ENCODE measurements at regions not wholly inside any gene's neighbourhood (a gene's known extent, or its start where the extent isn't known, plus 50 kb on each side); places are given as distances from the start of the nearest gene placed in this dataset.

GRCh38 chr6:163811317-163811716, 396.8 kb downstream of the QKI start:
- no peaks in the 10 kb centered on the region for H3K9me3 ChIP-seq (ENCODE audit: control insufficient read depth, low read length)
- H3K4me3 ChIP-seq (ENCODE audit: insufficient read depth, low read depth, low read length): no peak overlapping the region
- H3K27me3 ChIP-seq (ENCODE audit: control insufficient read depth, insufficient read depth, low read length, poor library complexity, severe bottlenecking): no peaks in the 10 kb centered on the region
- WGBS, 2 experiments: 97 to 100% methylated on average over 1 of the region's 1 CpG
- H3K4me1 ChIP-seq (ENCODE audit: control insufficient read depth, insufficient read depth, low read length): peaks cover 3% of the 10 kb centered on the region
- no peaks in the 10 kb centered on the region for H3K36me3 ChIP-seq (ENCODE audit: control insufficient read depth, insufficient read depth, low read length)
- no peak overlapping the region for H3K27ac ChIP-seq (ENCODE audit: insufficient read depth, low read depth, low read length, poor library complexity, severe bottlenecking)

GRCh38 chr6:163809364-163809763, 394.8 kb downstream of the QKI start:
- Histone ChIP-seq H3K4me3 (ENCODE audit: insufficient read depth, low read depth, low read length) (no peak overlapping the region), H3K4me1 (ENCODE audit: control insufficient read depth, insufficient read depth, low read length) (peaks cover 3% of the 10 kb centered on the region), H3K27ac (ENCODE audit: insufficient read depth, low read depth, low read length, poor library complexity, severe bottlenecking) (no peak overlapping the region), H3K27me3 (ENCODE audit: control insufficient read depth, insufficient read depth, low read length, poor library complexity, severe bottlenecking) (no peaks in the 10 kb centered on the region), H3K36me3 (ENCODE audit: control insufficient read depth, insufficient read depth, low read length) (no peaks in the 10 kb centered on the region), H3K9me3 (ENCODE audit: control insufficient read depth, low read length) (no peaks in the 10 kb centered on the region)
- 94% methylated on average over 8 of the region's 8 CpGs for WGBS, 2 experiments

- no peaks in the 10 kb centered on the region for H3K9me3 ChIP-seq (ENCODE audit: control insufficient read depth, low read length)
- 92 to 93% methylated on average over 5 of the region's 5 CpGs for WGBS, 2 experiments
- H3K4me1 ChIP-seq (ENCODE audit: control insufficient read depth, insufficient read depth, low read length): peaks cover 3% of the 10 kb centered on the region
- no peak overlapping the region for H3K27ac ChIP-seq (ENCODE audit: insufficient read depth, low read depth, low read length, poor library complexity, severe bottlenecking)
- no peak overlapping the region for H3K4me3 ChIP-seq (ENCODE audit: insufficient read depth, low read depth, low read length)
- H3K36me3 ChIP-seq (ENCODE audit: control insufficient read depth, insufficient read depth, low read length): no peaks in the 10 kb centered on the region
- H3K27me3 ChIP-seq (ENCODE audit: control insufficient read depth, insufficient read depth, low read length, poor library complexity, severe bottlenecking): no peaks in the 10 kb centered on the region
These were observed 394.4 kb downstream of the QKI start for GRCh38 chr6:163808871-163809270.

- 94 to 97% methylated on average over 6 of the region's 6 CpGs for WGBS, 2 experiments
These were observed 393.7 kb downstream of the QKI start for GRCh38 chr6:163808231-163808630.

GRCh38 chr6:163806755-163807499, 392.4 kb downstream of the QKI start:
- Histone ChIP-seq H3K27me3 (ENCODE audit: control insufficient read depth, insufficient read depth, low read length, poor library complexity, severe bottlenecking) (no peaks in the 10 kb centered on the region), H3K36me3 (ENCODE audit: control insufficient read depth, insufficient read depth, low read length) (no peaks in the 10 kb centered on the region), H3K27ac (ENCODE audit: insufficient read depth, low read depth, low read length, poor library complexity, severe bottlenecking) (no peak overlapping the region), H3K4me1 (ENCODE audit: control insufficient read depth, insufficient read depth, low read length) (peaks cover 3% of the 10 kb centered on the region), H3K9me3 (ENCODE audit: control insufficient read depth, low read length) (no peaks in the 10 kb centered on the region), H3K4me3 (ENCODE audit: insufficient read depth, low read depth, low read length) (no peak overlapping the region)
- 94 to 95% methylated on average over 13 of the region's 13 CpGs for WGBS, 2 experiments

More at GRCh38 chr6:163808231-163808630, 393.7 kb downstream of the QKI start:
- no peaks in the 10 kb centered on the region for H3K27me3 ChIP-seq (ENCODE audit: control insufficient read depth, insufficient read depth, low read length, poor library complexity, severe bottlenecking)
- no peak overlapping the region for H3K27ac ChIP-seq (ENCODE audit: insufficient read depth, low read depth, low read length, poor library complexity, severe bottlenecking)
- H3K4me3 ChIP-seq (ENCODE audit: insufficient read depth, low read depth, low read length): no peak overlapping the region
- H3K4me1 ChIP-seq (ENCODE audit: control insufficient read depth, insufficient read depth, low read length): peaks cover 3% of the 10 kb centered on the region
- H3K9me3 ChIP-seq (ENCODE audit: control insufficient read depth, low read length): no peaks in the 10 kb centered on the region
- H3K36me3 ChIP-seq (ENCODE audit: control insufficient read depth, insufficient read depth, low read length): no peaks in the 10 kb centered on the region

- Histone ChIP-seq H3K9me3 (ENCODE audit: control insufficient read depth, low read length) (no peaks in the 10 kb centered on the region), H3K4me1 (ENCODE audit: control insufficient read depth, insufficient read depth, low read length) (peaks cover 3% of the 10 kb centered on the region), H3K27me3 (ENCODE audit: control insufficient read depth, insufficient read depth, low read length, poor library complexity, severe bottlenecking) (no peaks in the 10 kb centered on the region), H3K27ac (ENCODE audit: insufficient read depth, low read depth, low read length, poor library complexity, severe bottlenecking) (no peak overlapping the region), H3K36me3 (ENCODE audit: control insufficient read depth, insufficient read depth, low read length) (no peaks in the 10 kb centered on the region), H3K4me3 (ENCODE audit: insufficient read depth, low read depth, low read length) (no peak overlapping the region)
- 94 to 96% methylated on average over 8 of the region's 8 CpGs for WGBS, 2 experiments
These were observed 390.5 kb downstream of the QKI start for GRCh38 chr6:163804991-163805390.

GRCh38 chr6:163802267-163802666, 387.7 kb downstream of the QKI start:
- H3K36me3 ChIP-seq (ENCODE audit: control insufficient read depth, insufficient read depth, low read length): no peaks in the 10 kb centered on the region
- no peaks in the 10 kb centered on the region for H3K27me3 ChIP-seq (ENCODE audit: control insufficient read depth, insufficient read depth, low read length, poor library complexity, severe bottlenecking)
- H3K27ac ChIP-seq (ENCODE audit: insufficient read depth, low read depth, low read length, poor library complexity, severe bottlenecking): no peak overlapping the region
- no CpG with 5 or more reads among the region's 2 CpGs for WGBS, 2 experiments
- H3K4me1 ChIP-seq (ENCODE audit: control insufficient read depth, insufficient read depth, low read length): no peaks in the 10 kb centered on the region
- H3K4me3 ChIP-seq (ENCODE audit: insufficient read depth, low read depth, low read length): no peak overlapping the region
- H3K9me3 ChIP-seq (ENCODE audit: control insufficient read depth, low read length): no peaks in the 10 kb centered on the region

GRCh38 chr6:163797296-163797845, 382.9 kb downstream of the QKI start:
- Histone ChIP-seq H3K27ac (ENCODE audit: insufficient read depth, low read depth, low read length, poor library complexity, severe bottlenecking) (no peak overlapping the region), H3K36me3 (ENCODE audit: control insufficient read depth, insufficient read depth, low read length) (no peaks in the 10 kb centered on the region), H3K27me3 (ENCODE audit: control insufficient read depth, insufficient read depth, low read length, poor library complexity, severe bottlenecking) (no peaks in the 10 kb centered on the region), H3K4me1 (ENCODE audit: control insufficient read depth, insufficient read depth, low read length) (no peaks in the 10 kb centered on the region), H3K4me3 (ENCODE audit: insufficient read depth, low read depth, low read length) (no peak overlapping the region), H3K9me3 (ENCODE audit: control insufficient read depth, low read length) (no peaks in the 10 kb centered on the region)
- 97 to 100% methylated on average over 1 to 3 of the region's 3 CpGs for WGBS, 2 experiments

- H3K9me3 ChIP-seq (ENCODE audit: control insufficient read depth, low read length): no peaks in the 10 kb centered on the region
These were observed 378.8 kb downstream of the QKI start for GRCh38 chr6:163793011-163793983.

GRCh38 chr6:163790266-163790840, 375.8 kb downstream of the QKI start:
- no peaks in the 10 kb centered on the region for H3K4me1 ChIP-seq (ENCODE audit: control insufficient read depth, insufficient read depth, low read length)
- H3K36me3 ChIP-seq (ENCODE audit: control insufficient read depth, insufficient read depth, low read length): no peaks in the 10 kb centered on the region
- no peaks in the 10 kb centered on the region for H3K27me3 ChIP-seq (ENCODE audit: control insufficient read depth, insufficient read depth, low read length, poor library complexity, severe bottlenecking)
- no peaks in the 10 kb centered on the region for H3K9me3 ChIP-seq (ENCODE audit: control insufficient read depth, low read length)
- no peak overlapping the region for H3K27ac ChIP-seq (ENCODE audit: insufficient read depth, low read depth, low read length, poor library complexity, severe bottlenecking)
- WGBS, 2 experiments: 94% methylated on average over 5 of the region's 5 CpGs
- no peak overlapping the region for H3K4me3 ChIP-seq (ENCODE audit: insufficient read depth, low read depth, low read length)

More at GRCh38 chr6:163793011-163793983, 378.8 kb downstream of the QKI start:
- Histone ChIP-seq H3K36me3 (ENCODE audit: control insufficient read depth, insufficient read depth, low read length) (no peaks in the 10 kb centered on the region), H3K27me3 (ENCODE audit: control insufficient read depth, insufficient read depth, low read length, poor library complexity, severe bottlenecking) (no peaks in the 10 kb centered on the region), H3K4me1 (ENCODE audit: control insufficient read depth, insufficient read depth, low read length) (no peaks in the 10 kb centered on the region), H3K4me3 (ENCODE audit: insufficient read depth, low read depth, low read length) (no peak overlapping the region), H3K27ac (ENCODE audit: insufficient read depth, low read depth, low read length, poor library complexity, severe bottlenecking) (no peak overlapping the region)
- 63 to 66% methylated on average over 4 of the region's 4 CpGs for WGBS, 2 experiments
